ENCODE measurements at regions not wholly inside any gene's neighbourhood (a gene's known extent, or its start where the extent isn't known, plus 50 kb on each side); places are given as distances from the start of the nearest gene placed in this dataset.

DNA sequence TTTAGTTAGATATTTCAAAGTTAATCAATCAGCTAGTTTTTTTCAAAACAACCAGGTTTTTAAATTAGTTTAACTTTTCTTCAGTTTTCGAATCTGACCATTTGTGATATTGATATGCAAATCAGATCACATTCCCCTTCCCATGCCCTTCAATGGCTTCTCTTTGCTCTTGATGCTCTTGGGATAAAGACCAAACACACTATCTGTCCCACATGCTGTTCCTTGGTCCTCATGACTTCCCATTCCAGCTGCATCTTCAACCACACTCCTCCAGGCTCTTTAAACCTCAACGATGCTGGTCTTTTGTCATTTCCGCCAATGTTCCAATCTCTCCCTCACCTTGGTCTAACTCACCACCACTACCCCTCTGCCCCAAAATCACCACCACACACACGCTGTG is 285.8 kb downstream of the LMX1A start:
- H3K9me2 ChIP-seq (ENCODE audit: insufficient read depth), result no peaks in the 10 kb centered on the region
- H3K4me2 ChIP-seq (ENCODE audit: unreplicated experiment), result no peak overlapping the region
- no peak overlapping the region for H3K27ac ChIP-seq
- H3K36me3 ChIP-seq (ENCODE audit: low read depth), result no peaks in the 10 kb centered on the region
- no peak overlapping the region for H2AFZ ChIP-seq
- in situ Hi-C loops (cut with MboI), result loop anchor here (25.0 kb wide), 1 partner anchor 1533 kb away; no protein-coding TSS in a partner anchor
- 78 to 83% methylated on average over 4 of the region's 4 CpGs for WGBS, 2 experiments (ENCODE audit: low coverage in 1 of 2, low lambda C conversion rate in 2 of 2, missing lambda C conversion rate in 2 of 2)
- no peaks in the 10 kb centered on the region for H3K27me3 ChIP-seq (replicated peaks; ENCODE audit: insufficient read depth)
- peaks cover 11% of the 10 kb centered on the region; the same call in 1 of the 2 replicates for H3K4me1 ChIP-seq (ENCODE audit: insufficient read depth)
- no peak for DNase-seq
- H4K20me1 ChIP-seq (ENCODE audit: insufficient read depth), result no peaks in the 10 kb centered on the region
- no peaks in the 10 kb centered on the region for H3F3A ChIP-seq (ENCODE audit: insufficient read depth)
- no peaks in the 10 kb centered on the region for H3K79me2 ChIP-seq (ENCODE audit: insufficient read depth)
- no peak overlapping the region for H3K4me3 ChIP-seq
- H3K9me3 ChIP-seq (ENCODE audit: low read depth), result no peaks in the 10 kb centered on the region
- no peak overlapping the region for H3K9ac ChIP-seq
- no peak for TF ChIP-seq EZH2phosphoT487 (IDR thresholded peaks at IDR 0.05; ENCODE audit: insufficient read depth, low read depth)
- TF ChIP-seq EZH2 (IDR thresholded peaks at IDR 0.05; ENCODE audit: insufficient read depth, poor library complexity, severe bottlenecking), result no peak

DNA sequence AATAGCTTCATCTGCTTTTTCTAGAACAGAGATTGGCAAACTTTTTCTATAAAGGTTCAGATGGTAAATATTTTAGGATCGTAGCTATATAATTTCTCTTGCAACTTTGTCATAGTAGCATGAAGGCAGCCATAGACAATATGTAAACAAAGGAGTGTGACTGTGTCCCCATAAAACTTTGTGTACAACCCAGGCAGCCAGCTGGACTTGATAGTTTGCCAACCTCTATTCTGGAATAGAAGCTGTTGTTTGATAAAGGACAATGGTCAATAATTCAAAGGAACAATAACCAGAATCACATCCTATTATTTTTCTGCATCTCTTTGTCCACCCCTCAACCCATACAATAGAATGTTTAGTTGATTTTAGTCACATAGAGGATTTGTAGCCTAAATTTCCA is 286.7 kb downstream of the LMX1A start:
- Histone ChIP-seq H2AFZ (no peak overlapping the region), H3K79me2 (ENCODE audit: insufficient read depth) (no peaks in the 10 kb centered on the region), H3K9me2 (ENCODE audit: insufficient read depth) (no peaks in the 10 kb centered on the region), H3K4me2 (ENCODE audit: unreplicated experiment) (no peak overlapping the region), H3K27ac (no peak overlapping the region), H3K4me3 (no peak overlapping the region), H3K36me3 (ENCODE audit: low read depth) (no peaks in the 10 kb centered on the region), H4K20me1 (ENCODE audit: insufficient read depth) (no peaks in the 10 kb centered on the region), H3K9me3 (ENCODE audit: low read depth) (no peaks in the 10 kb centered on the region), H3F3A (ENCODE audit: insufficient read depth) (0 out of 2 replicates have a peak, but pooled peaks cover 6% of the 10 kb centered on the region), H3K4me1 (ENCODE audit: insufficient read depth) (peaks cover 11% of the 10 kb centered on the region; the same call in 1 of the 2 replicates), H3K9ac (no peak overlapping the region), H3K27me3 (replicated peaks; ENCODE audit: insufficient read depth) (no peaks in the 10 kb centered on the region)
- 89 to 90% methylated on average over 1 of the region's 1 CpG for WGBS, 2 experiments (ENCODE audit: low coverage in 1 of 2, low lambda C conversion rate in 2 of 2, missing lambda C conversion rate in 2 of 2)
- DNase-seq, result no peak
- TF ChIP-seq EZH2phosphoT487 (IDR thresholded peaks at IDR 0.05; ENCODE audit: insufficient read depth, low read depth), result no peak
- TF ChIP-seq EZH2 (IDR thresholded peaks at IDR 0.05; ENCODE audit: insufficient read depth, poor library complexity, severe bottlenecking), result no peak
- in situ Hi-C loops (cut with MboI), result loop anchor here (10.0 to 25.0 kb wide), 2 partner anchors 275 to 1533 kb away; no protein-coding TSS in a partner anchor

DNA sequence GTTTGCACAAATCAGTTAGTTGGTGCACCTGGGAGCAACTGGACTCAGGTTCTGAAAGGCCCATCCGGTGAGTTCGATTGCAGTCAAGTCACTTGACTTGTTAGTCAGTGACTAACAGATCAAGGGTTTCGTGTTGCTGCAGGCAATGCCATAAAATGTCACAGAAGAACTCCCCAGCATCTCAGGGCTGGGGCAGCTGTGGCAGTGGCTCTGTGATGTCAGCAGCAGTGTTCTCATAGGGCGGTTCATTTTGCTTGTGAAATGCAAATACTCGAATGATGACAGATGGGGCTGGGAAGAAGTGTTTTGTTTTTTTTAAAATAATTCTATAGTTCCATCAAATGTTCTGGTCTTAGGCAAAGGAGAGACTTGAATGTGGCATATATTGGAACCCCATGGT is 287.8 kb downstream of the LMX1A start:
- Histone ChIP-seq H3K27ac (no peak overlapping the region), H3K9ac (no peak overlapping the region), H2AFZ (no peak overlapping the region), H3K9me3 (ENCODE audit: low read depth) (no peaks in the 10 kb centered on the region), H3K4me3 (no peak overlapping the region), H3K4me2 (ENCODE audit: unreplicated experiment) (no peak overlapping the region), H3K79me2 (ENCODE audit: insufficient read depth) (no peaks in the 10 kb centered on the region), H3K4me1 (ENCODE audit: insufficient read depth) (peaks cover 14% of the 10 kb centered on the region; the same call in 1 of the 2 replicates), H3K27me3 (replicated peaks; ENCODE audit: insufficient read depth) (no peaks in the 10 kb centered on the region), H4K20me1 (ENCODE audit: insufficient read depth) (no peaks in the 10 kb centered on the region), H3K36me3 (ENCODE audit: low read depth) (no peaks in the 10 kb centered on the region), H3K9me2 (ENCODE audit: insufficient read depth) (no peaks in the 10 kb centered on the region), H3F3A (ENCODE audit: insufficient read depth) (0 out of 2 replicates have a peak, but pooled peaks cover 6% of the 10 kb centered on the region)
- DNase-seq, result peak; percentile 42
- no peak for TF ChIP-seq EZH2 (IDR thresholded peaks at IDR 0.05; ENCODE audit: insufficient read depth, poor library complexity, severe bottlenecking)
- no peak for TF ChIP-seq EZH2phosphoT487 (IDR thresholded peaks at IDR 0.05; ENCODE audit: insufficient read depth, low read depth)
- in situ Hi-C loops (cut with MboI), result loop anchor here (10.0 to 25.0 kb wide), 2 partner anchors 274 to 1531 kb away; no protein-coding TSS in a partner anchor
- WGBS, 2 experiments (ENCODE audit: low coverage in 1 of 2, low lambda C conversion rate in 2 of 2, missing lambda C conversion rate in 2 of 2), result 78 to 84% methylated on average over 5 of the region's 5 CpGs

DNA sequence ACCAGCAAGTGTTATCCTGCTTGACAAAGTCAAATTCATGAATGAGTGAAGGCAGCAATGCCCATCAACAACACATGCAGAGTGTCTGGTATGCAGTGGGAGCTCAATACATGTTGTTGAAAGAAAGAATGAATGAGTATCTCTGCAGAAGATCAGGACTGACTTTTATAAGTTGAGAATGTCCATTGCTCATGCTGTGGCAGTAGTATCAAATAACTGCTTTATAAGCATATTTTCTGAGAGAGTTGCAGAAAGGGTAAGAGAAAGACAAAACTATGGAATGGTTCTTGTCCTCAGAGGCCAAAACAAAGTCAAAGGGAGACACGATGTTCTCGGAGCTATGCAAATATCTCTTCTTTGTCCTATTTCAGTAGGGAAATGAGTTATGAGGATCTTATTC is 288.7 kb downstream of the LMX1A start:
- Histone ChIP-seq H3K9ac (no peak overlapping the region), H3K9me2 (ENCODE audit: insufficient read depth) (no peaks in the 10 kb centered on the region), H3F3A (ENCODE audit: insufficient read depth) (0 out of 2 replicates have a peak, but pooled peaks cover 6% of the 10 kb centered on the region), H3K4me2 (ENCODE audit: unreplicated experiment) (no peak overlapping the region), H3K4me3 (no peak overlapping the region), H3K27ac (no peak overlapping the region), H3K9me3 (ENCODE audit: low read depth) (no peaks in the 10 kb centered on the region), H4K20me1 (ENCODE audit: insufficient read depth) (no peaks in the 10 kb centered on the region), H3K4me1 (ENCODE audit: insufficient read depth) (peaks cover 23% of the 10 kb centered on the region), H2AFZ (no peak overlapping the region), H3K27me3 (replicated peaks; ENCODE audit: insufficient read depth) (no peaks in the 10 kb centered on the region), H3K36me3 (ENCODE audit: low read depth) (no peaks in the 10 kb centered on the region), H3K79me2 (ENCODE audit: insufficient read depth) (no peaks in the 10 kb centered on the region)
- 95 to 100% methylated on average over 2 of the region's 2 CpGs for WGBS, 2 experiments (ENCODE audit: low coverage in 1 of 2, low lambda C conversion rate in 2 of 2, missing lambda C conversion rate in 2 of 2)
- TF ChIP-seq EZH2 (IDR thresholded peaks at IDR 0.05; ENCODE audit: insufficient read depth, poor library complexity, severe bottlenecking) (no peak), EZH2phosphoT487 (IDR thresholded peaks at IDR 0.05; ENCODE audit: insufficient read depth, low read depth) (no peak)
- in situ Hi-C loops (cut with MboI), result loop anchor here (10.0 to 25.0 kb wide), 2 partner anchors 273 to 1531 kb away; no protein-coding TSS in a partner anchor
- DNase-seq, result no peak
